Superior temporal gyrus (tissue), 1 donor: ENCODE measurements at regions not wholly inside any gene's neighbourhood (a gene's known extent, or its start where the extent isn't known, plus 50 kb on each side); places are given as distances from the start of the nearest gene placed in this dataset.

Source experiments
- DNase-seq: peaks from one replicate; pipeline ENCODE4 v3.0.0-alpha.2; 2016; ENCODE audit errors: extremely low spot score

DNA sequence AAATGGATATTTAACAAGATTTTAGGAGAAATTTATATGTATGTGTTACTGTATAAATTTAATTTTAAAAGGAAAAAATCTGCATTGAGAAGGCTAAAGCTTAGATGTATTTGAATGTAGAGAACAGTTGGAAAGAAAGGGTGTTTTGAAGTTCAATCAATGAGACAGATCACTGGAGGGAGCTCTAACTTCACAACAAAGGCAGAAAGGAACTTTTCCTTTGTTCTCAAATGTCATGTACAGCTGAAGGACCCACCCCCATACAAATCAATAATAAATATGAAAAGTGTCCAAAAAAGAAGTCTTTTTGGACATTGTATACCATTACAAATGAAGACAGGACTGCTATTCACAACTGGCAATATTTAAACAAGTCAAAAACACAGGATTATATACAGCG, 403.4 kb downstream of the DNAJB9 start:
- DNase-seq: peak; percentile 38

DNA sequence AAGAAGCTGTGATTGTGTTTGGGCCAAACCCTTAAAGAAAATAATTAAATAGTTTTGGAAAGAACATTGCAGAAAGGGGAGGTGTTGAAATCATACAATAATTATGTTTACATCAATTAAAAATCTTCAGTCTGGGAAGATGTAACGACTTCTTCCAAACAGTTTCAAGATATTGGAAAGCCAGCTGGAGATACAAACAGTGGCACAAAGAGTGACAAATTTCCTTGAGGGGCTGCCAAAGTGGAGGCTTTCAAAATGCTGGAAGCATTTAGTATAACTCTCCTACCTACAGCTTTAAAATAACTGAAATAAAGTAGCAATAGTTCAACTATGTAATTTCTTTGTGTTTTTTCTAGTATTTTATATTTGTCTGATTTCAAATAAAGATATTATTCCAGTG, 405.0 kb downstream of the DNAJB9 start:
- no peak for DNase-seq

DNA sequence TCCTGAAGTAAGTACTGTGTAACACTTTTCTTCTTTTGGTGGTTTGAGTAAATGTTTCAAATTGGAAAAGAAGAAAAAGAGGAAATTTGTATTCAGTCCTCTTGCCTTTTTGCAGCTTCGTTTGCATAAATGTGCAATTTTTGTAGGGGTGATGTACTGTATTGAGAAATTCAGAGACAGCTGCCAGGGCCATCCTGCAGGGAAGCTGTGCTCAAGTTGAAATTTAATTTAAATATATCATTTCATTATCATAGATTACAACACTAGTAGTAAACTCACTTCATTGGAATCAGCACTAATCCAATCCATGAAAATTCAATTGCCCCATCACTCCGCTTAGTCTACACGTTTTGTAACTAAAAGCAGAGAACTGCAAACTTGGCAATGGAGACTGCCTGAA, 415.4 kb downstream of the DNAJB9 start:
- peak; percentile 29 for DNase-seq

DNA sequence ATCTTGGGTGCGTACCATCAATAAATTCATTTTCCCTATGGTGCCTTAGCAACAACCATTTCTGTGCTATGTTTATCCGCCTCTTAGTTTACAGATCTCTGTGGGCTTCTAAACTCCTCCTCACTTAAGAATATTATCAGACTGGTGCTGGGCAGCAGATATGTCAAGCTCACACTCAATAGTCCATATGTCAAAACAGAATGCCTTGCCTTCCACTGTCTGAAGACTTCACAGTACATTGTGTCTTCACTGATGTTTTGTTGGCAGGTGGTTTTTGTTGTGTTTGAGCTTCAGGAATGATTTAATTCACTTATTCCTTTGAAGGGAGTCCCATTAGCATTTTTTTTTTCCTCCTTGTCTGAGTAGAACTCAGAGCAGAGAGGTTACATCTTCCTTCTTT, 419.6 kb downstream of the DNAJB9 start:
- DNase-seq: no peak

GRCh38 chr7:108997480-108997879, 427.8 kb downstream of the DNAJB9 start:
- no peak for DNase-seq

GRCh38 chr7:109003742-109004141, 434.1 kb downstream of the DNAJB9 start:
- DNase-seq: no peak

DNA sequence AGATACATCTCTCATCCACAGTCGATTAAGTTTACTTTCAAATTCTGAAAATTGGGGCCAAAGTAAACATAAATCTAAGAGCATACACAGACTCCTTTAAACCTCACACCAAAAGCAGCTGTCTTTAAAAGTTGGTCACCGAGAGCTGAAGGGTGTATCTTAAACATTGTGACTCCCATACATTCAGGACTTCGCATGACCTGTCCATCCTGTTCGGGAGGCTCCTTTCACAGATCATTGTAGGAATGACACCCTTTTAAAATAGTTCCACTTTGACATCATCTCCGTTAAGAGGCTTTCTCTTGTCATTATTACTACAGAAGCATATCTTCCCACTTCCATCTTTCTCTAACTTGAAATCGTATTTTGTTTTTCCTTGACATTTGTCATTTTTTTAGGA, 440.0 kb downstream of the DNAJB9 start:
- no peak for DNase-seq

- DNase-seq: no peak
Observed at GRCh38 chr7:109020251-109020650, 450.6 kb downstream of the DNAJB9 start.

GRCh38 chr7:109021390-109021789, 451.7 kb downstream of the DNAJB9 start:
- no peak for DNase-seq

DNA sequence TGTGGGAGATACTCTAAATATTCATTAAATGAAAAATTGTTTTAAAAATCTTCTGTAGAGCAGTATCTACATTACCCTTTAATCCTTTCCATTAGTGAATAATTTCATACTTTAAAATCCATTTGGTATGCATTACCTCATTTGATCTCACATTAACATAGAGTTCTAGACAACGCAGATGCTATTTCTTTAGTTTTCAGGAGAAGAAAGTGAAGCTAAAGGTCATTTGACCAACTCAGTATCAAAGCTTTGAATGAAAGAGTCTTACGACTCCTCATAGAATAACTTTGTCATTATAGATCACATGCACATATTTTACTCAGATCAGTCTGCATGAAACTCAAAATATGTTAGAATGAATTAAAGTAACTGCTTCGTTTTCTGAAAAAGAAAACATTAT, 460.2 kb downstream of the DNAJB9 start:
- no peak for DNase-seq

DNA sequence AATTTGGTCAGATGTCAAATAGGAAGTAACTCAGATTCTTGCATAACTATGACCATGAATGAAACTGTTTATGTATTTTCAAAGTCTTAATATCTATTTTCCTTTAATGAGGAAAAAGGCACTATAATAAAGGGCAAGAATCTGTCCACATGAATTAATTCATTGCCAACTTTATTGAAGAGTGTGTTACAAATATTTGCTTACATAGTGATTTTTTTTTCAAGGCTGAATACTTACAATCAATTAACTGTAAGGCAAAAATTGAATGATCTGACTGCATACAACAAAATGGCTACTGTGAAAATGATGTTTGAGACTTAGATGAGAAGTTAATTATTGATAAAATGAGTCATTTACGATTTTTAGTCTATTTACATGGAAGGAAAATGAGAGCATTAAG, 475.0 kb downstream of the DNAJB9 start:
- DNase-seq: no peak

- DNase-seq: no peak
Observed at GRCh38 chr7:109049366-109049765, 479.7 kb downstream of the DNAJB9 start.

GRCh38 chr7:109059089-109059488, 489.4 kb downstream of the DNAJB9 start:
- no peak for DNase-seq

DNA sequence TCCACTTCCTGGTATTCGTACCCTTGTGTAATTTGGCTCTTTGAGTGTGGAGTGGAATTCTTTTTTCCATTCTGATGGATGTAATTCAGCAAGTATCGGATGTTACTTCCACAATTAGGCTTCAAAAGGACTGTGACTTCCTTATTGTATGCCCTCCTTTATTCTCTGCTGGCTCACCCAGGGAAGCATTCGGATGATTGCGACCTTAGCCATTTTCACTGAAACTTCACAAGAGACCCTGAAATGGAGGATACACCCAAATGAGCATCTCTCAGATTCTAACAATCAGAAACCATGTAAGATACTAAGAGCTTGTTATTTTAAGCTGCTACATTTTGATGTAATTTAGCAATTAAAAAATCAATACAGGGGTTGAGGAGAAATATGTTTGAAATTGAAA, 493.1 kb downstream of the DNAJB9 start:
- DNase-seq: no peak

- no peak for DNase-seq
Observed at GRCh38 chr7:109073543-109073942, 503.9 kb downstream of the DNAJB9 start.

GRCh38 chr7:109076396-109076972, 506.8 kb downstream of the DNAJB9 start:
- no peak for DNase-seq

DNA sequence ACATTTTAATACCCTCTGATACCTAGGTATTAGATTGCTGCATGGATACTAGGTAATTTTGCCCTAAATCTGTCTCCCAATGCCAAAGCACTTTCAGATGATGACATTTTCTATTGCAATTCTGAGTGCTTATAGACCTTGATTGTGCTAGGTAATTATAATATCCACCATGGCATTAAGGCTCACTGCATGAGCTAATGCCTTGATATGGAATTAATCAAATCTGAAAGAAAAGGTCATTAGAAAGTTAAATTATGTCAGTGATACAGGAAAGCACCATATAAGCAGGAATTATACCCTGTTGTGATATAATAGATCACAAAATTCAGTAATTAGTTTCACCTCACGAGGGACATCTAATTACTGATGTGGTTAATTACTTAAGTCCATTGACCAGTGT, 521.4 kb downstream of the DNAJB9 start:
- no peak for DNase-seq

- DNase-seq: no peak
Observed at GRCh38 chr7:109092268-109092667, 522.6 kb downstream of the DNAJB9 start.

DNA sequence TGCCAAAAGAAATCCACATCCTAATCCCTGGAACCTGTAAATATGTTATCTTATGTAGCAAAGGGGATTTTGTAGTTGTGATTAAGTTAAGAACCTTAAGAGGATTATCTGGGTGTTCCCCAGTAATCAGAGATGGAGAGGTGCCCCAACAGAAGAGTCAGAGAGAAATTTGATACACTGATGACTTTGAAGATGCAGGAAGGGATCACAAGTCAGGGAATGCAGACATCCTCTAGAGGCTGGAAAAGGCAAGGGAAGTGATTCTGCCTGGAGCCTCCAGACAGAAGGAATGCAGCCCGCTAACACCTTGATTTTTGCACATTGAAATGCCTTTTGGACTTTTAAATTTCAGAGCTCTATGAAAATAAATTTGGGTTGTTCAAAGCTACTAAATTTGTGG, 531.7 kb downstream of the DNAJB9 start:
- DNase-seq: no peak

GRCh38 chr7:109109558-109109957, 539.9 kb downstream of the DNAJB9 start:
- DNase-seq: no peak

- DNase-seq: no peak
Observed at GRCh38 chr7:109111086-109111485, 541.4 kb downstream of the DNAJB9 start.

- no peak for DNase-seq
Observed at GRCh38 chr7:109121599-109122300, 552.1 kb downstream of the DNAJB9 start.

GRCh38 chr7:109125001-109125400, 555.3 kb downstream of the DNAJB9 start:
- DNase-seq: no peak
